ENCODE measurements at regions not wholly inside any gene's neighbourhood (a gene's known extent, or its start where the extent isn't known, plus 50 kb on each side); places are given as distances from the start of the nearest gene placed in this dataset.

GRCh38 chr13:62578402-62578801, 1162.8 kb upstream of the PCDH20 start:
- TF ChIP-seq ZFX (IDR thresholded peaks at IDR 0.05) (no peak), CTCF (conservative IDR thresholded peaks at IDR 0.05) (no peak)

All from C4-2B (cell line).